ENCODE measurements at regions not wholly inside any gene's neighbourhood (a gene's known extent, or its start where the extent isn't known, plus 50 kb on each side); places are given as distances from the start of the nearest gene placed in this dataset.

DNA sequence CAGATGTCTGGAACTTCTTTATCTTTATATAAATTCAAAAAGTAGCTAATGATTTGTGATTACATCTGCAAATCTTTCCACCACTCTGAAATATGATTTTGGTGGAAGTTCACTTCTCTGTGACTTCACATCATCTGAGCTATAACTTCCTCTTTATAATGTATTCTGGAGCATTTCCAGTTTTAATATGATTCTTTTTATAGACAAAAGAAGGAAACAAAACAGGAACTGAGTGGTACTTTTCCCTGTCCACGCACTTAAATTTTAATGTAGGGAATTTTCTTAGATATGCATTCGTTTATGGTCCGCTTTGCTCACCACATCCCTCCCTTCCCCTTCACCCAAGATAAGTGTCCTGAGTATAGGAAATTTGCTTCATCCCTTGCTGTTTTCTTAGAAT lies 333.5 kb downstream of the CHSY3 start:
- ChIA-PET RAD21 (ENCODE audit: low non-redundant PET in 1 of 2, low total read pairs in 2 of 2, uncharacterized antibody in 2 of 2, unreplicated experiment in 2 of 2) (no interaction called here), CTCF (no interaction called here), POLR2A (no interaction called here)
- no peaks in the 10 kb centered on the region for H3K36me3 ChIP-seq (ENCODE audit: control insufficient read depth in 1 of 2, insufficient read depth in 2 of 2, low read length in 2 of 2)
- H3K9me3 ChIP-seq (ENCODE audit: control insufficient read depth in 1 of 2, insufficient read depth in 1 of 2, low read depth in 1 of 2, low read length in 2 of 2): no peaks in the 10 kb centered on the region
- ATAC-seq: no peak
- TF ChIP-seq RAD21 (IDR thresholded peaks at IDR 0.05; ENCODE audit: low read depth) (no peak), ZNF274 (IDR thresholded peaks at IDR 0.05; ENCODE audit: low read depth, low read length) (no peak), POLR2AphosphoS5 (IDR thresholded peaks at IDR 0.05; ENCODE audit: low read depth, low read length) (no peak), CBX3 (IDR thresholded peaks at IDR 0.05; ENCODE audit: low read depth) (no peak), CTCF (IDR thresholded peaks at IDR 0.05 in 2 of 3, conservative IDR thresholded peaks at IDR 0.05 in 1 of 3; ENCODE audit: borderline replicate concordance in 1 of 3, insufficient read depth in 1 of 3, low read depth in 2 of 3, low read length in 2 of 3) (no peak), CEBPB (IDR thresholded peaks at IDR 0.05; ENCODE audit: low read depth) (no peak), FOSL1 (IDR thresholded peaks at IDR 0.05; ENCODE audit: low read depth) (no peak), SIN3A (IDR thresholded peaks at IDR 0.05; ENCODE audit: low read depth) (no peak), REST (IDR thresholded peaks at IDR 0.05; ENCODE audit: low read depth) (no peak), SRF (IDR thresholded peaks at IDR 0.05; ENCODE audit: low read depth) (no peak), ATF3 (IDR thresholded peaks at IDR 0.05) (no peak), JUND (IDR thresholded peaks at IDR 0.05) (no peak), ZFX (IDR thresholded peaks at IDR 0.05) (no peak), EZH2 (IDR thresholded peaks at IDR 0.05) (no peak)
- no peaks in the 10 kb centered on the region for H3K9me2 ChIP-seq (ENCODE audit: insufficient read depth)
- no peaks in the 10 kb centered on the region for H3K4me1 ChIP-seq (ENCODE audit: control insufficient read depth in 1 of 2, insufficient read depth in 2 of 2, low read length in 2 of 2)
- H4K20me1 ChIP-seq (ENCODE audit: insufficient read depth): no peaks in the 10 kb centered on the region
- H2AFZ ChIP-seq (ENCODE audit: low read depth, low read length, poor library complexity, severe bottlenecking): no peak overlapping the region
- intact Hi-C loops (cut with micrococcal nuclease): no loop called here
- H3K27me3 ChIP-seq (ENCODE audit: insufficient read depth, low read length): no peaks in the 10 kb centered on the region
- H3K4me2 ChIP-seq (ENCODE audit: low read length): no peak overlapping the region
- no peak overlapping the region for H3K27ac ChIP-seq (ENCODE audit: low read depth, low read length)
- no peak for DNase-seq (ENCODE audit: low read depth, low spot score)
- no TSS peak for BruUV-seq (replicated peaks)
- H3K9ac ChIP-seq (ENCODE audit: low read length): no peak overlapping the region
- H3K79me2 ChIP-seq (ENCODE audit: insufficient read depth, low read length): no peaks in the 10 kb centered on the region
- no peak overlapping the region for H3K4me3 ChIP-seq (replicated peaks in 1 of 2; ENCODE audit: low read depth in 1 of 2, low read length in 2 of 2)

Measured in HCT116 (cell line).